Thoracic aorta (tissue), 2 donors: ENCODE measurements at regions not wholly inside any gene's neighbourhood (a gene's known extent, or its start where the extent isn't known, plus 50 kb on each side); places are given as distances from the start of the nearest gene placed in this dataset.
"Not testable (repeated sequence)": the region's sequence is repeated elsewhere in the genome, so short reads cannot be mapped to it uniquely, and the experiment has no call there.

Experiments
- ATAC-seq: fragments of 150-250 bp; one replicate; pipeline ENCODE4 v1.8.0; 2017; ENCODE audit warnings: low read depth; ENCODE audit not compliant: insufficient number of reproducible peaks, low FRiP score
- DNase-seq: peaks from one replicate; pipeline ENCODE4 v3.0.0-alpha.2; 2020; ENCODE audit warnings: low spot score
- H3K27ac ChIP-seq, 2 donors: fragments of 200-600 bp; sonication (generic); 1 replicate in 1 of 2; 2 replicates in 1 of 2; pipeline ENCODE4 v1.5.1; 2016; ENCODE audit warnings: mild to moderate bottlenecking in 2 of 2, moderate library complexity in 2 of 2
- H3K27me3 ChIP-seq: fragments of 200-600 bp; sonication (generic); replicated peaks from 2 replicates; pipeline ENCODE4 v1.6.0; 2016; ENCODE audit warnings: mild to moderate bottlenecking; ENCODE audit not compliant: insufficient read depth
- H3K36me3 ChIP-seq: fragments of 200-600 bp; sonication (generic); one replicate; pipeline ENCODE4 v1.5.1; 2016
- H3K4me1 ChIP-seq, 2 donors: fragments of 200-600 bp; sonication (generic); 1 replicate in 1 of 2; 2 replicates in 1 of 2; pipeline versions ENCODE4 v1.5.1 to v1.6.0; 2016; ENCODE audit warnings: low read depth in 2 of 2, mild to moderate bottlenecking in 1 of 2; ENCODE audit not compliant: control insufficient read depth in 1 of 2
- H3K4me3 ChIP-seq: fragments of 200-600 bp; sonication (generic); 2 replicates; pipeline ENCODE4 v1.5.1; 2016; ENCODE audit warnings: mild to moderate bottlenecking
- H3K9me3 ChIP-seq: fragments of 200-600 bp; sonication (generic); 2 replicates; pipeline ENCODE4 v1.5.1; 2016
- TF ChIP-seq, protein P1 (sequence below): fragments of 200-600 bp; sonication (generic); IDR thresholded peaks from one replicate; pipeline ENCODE4 v1.5.1; 2019; ENCODE audit warnings: antibody characterized with exemption

DNA sequence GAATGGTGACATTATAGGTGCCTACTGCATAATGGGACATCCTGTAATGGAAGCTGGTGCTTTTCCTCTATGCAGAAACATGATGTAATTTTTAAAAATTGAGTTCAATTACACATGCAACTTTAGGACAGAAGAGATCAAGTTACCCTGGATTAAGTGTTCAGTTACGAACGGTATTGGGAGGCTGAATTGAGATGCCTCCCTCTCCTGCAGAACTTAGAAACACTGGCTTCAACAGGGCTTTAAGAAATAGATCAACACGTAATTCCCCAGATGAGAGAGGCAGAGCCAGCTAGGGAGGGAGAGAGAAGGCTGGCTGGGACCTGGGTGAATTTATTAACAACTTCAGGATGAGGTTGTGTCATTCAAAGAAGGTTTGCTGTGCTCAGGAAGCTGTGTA, 232.8 kb downstream of the CDH26 start:
- Histone ChIP-seq H3K36me3 (no peaks in the 10 kb centered on the region), H3K9me3 (no peaks in the 10 kb centered on the region), H3K4me3 (no peak overlapping the region), H3K4me1 (no peaks in the 10 kb centered on the region), H3K27me3 (no peaks in the 10 kb centered on the region), H3K27ac (no peak overlapping the region)
- TF ChIP-seq, protein P1, sequence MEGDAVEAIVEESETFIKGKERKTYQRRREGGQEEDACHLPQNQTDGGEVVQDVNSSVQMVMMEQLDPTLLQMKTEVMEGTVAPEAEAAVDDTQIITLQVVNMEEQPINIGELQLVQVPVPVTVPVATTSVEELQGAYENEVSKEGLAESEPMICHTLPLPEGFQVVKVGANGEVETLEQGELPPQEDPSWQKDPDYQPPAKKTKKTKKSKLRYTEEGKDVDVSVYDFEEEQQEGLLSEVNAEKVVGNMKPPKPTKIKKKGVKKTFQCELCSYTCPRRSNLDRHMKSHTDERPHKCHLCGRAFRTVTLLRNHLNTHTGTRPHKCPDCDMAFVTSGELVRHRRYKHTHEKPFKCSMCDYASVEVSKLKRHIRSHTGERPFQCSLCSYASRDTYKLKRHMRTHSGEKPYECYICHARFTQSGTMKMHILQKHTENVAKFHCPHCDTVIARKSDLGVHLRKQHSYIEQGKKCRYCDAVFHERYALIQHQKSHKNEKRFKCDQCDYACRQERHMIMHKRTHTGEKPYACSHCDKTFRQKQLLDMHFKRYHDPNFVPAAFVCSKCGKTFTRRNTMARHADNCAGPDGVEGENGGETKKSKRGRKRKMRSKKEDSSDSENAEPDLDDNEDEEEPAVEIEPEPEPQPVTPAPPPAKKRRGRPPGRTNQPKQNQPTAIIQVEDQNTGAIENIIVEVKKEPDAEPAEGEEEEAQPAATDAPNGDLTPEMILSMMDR: no peak
- ATAC-seq (no peak), DNase-seq (no peak)

DNA sequence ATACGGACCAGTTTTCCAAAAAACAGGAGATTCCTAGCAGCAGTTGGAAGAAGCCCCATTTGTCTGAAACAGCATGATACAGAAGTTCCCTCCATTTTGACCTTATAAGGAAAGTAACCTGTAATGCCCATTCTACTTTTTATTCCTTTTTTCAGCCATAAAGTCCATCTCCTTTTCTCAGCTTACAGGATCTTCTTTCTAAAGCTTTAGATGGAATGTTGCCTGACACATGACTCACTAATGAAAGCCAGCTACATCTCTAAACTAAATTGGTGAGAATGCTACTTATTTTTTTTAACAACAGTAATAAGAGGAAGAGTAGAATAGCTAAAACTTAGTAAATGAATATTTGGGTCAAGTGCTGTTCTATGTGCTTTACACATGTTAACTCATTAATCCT, 234.1 kb downstream of the CDH26 start:
- Histone ChIP-seq H3K27me3 (no peaks in the 10 kb centered on the region), H3K27ac (no peak overlapping the region), H3K9me3 (no peaks in the 10 kb centered on the region), H3K4me1 (no peaks in the 10 kb centered on the region), H3K36me3 (no peaks in the 10 kb centered on the region), H3K4me3 (no peak overlapping the region)
- no peak for DNase-seq
- TF ChIP-seq, protein P1: no peak
- ATAC-seq: no peak

DNA sequence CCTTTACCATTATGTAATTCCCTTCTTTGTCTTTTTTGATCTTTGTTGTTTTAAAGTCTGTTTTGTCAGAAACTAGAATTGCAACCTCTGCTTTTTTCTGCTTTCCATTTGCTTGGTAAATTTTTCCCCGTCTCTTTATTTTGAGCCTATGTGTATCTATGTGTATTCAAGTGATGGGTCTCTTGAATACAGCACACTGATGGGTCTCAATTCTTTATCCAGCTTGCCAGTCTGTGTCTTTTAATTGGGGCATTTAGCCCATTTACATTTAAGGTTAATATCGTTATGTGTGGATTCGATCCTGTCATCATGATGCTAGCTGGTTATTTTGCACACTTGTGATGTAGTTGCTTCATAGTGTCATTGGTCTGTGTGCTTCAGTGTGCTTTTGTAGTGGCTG, 240.9 kb downstream of the CDH26 start:
- H3K36me3 ChIP-seq, H3K27me3 ChIP-seq, H3K4me3 ChIP-seq, DNase-seq, H3K27ac ChIP-seq, H3K9me3 ChIP-seq, ATAC-seq, H3K4me1 ChIP-seq: not testable (repeated sequence)

DNA sequence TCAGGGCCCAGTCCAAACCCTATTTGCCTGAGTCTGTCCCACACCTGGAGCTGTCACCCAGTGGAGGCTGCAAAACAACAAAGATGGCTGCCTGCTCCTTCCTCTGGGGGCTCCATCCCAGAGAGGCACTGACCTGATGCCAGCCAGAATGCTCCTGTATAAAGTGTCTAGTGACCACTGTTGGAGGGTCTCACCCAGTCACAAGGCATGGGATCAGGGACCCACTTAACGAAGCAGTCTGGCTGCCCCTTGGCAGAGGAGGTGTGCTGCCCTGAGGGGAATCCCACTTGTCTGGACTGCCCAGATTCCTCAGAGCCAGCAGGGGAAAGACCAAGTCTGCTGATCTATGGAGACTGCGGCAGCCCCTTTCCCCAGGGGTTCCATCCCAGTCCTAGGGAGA, 241.6 kb downstream of the CDH26 start:
- no peak for DNase-seq
- TF ChIP-seq, protein P1: no peak
- ATAC-seq: no peak
- H3K4me1 ChIP-seq: no peaks in the 10 kb centered on the region
- no peak overlapping the region for H3K4me3 ChIP-seq
- H3K36me3 ChIP-seq: no peaks in the 10 kb centered on the region
- H3K27ac ChIP-seq: no peak overlapping the region
- no peaks in the 10 kb centered on the region for H3K9me3 ChIP-seq
- no peaks in the 10 kb centered on the region for H3K27me3 ChIP-seq

DNA sequence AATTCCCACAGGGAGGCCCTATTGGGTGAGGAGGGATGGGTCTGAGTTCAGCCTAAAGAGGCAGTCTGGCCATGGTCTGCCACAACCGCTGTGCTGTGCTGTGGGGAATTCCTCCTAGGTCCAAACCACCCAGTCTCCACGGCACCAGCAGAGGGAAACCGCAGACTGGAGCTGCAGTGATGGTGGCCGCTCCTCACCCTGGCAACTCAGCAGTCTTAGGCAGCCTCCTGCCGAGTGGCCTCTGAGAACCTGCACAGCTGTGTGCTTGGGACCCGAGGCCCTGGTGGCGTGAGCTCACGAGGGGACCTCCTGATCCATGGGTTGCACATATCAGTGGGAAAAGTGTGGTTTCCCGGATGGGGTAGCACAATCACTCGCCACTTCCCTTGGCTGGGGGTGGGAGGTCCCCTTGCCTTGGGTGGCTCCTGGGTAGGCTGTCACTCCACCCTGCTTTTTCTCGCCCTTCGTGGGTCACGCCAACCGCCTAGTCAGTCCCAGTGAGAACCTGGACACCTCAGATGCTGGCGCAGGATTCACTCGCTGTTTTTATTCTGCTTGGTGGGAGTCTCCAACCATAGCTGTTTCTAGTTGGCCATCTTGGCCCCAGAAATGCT, 242.2 kb downstream of the CDH26 start:
- DNase-seq: no peak
- TF ChIP-seq, protein P1: no peak

DNA sequence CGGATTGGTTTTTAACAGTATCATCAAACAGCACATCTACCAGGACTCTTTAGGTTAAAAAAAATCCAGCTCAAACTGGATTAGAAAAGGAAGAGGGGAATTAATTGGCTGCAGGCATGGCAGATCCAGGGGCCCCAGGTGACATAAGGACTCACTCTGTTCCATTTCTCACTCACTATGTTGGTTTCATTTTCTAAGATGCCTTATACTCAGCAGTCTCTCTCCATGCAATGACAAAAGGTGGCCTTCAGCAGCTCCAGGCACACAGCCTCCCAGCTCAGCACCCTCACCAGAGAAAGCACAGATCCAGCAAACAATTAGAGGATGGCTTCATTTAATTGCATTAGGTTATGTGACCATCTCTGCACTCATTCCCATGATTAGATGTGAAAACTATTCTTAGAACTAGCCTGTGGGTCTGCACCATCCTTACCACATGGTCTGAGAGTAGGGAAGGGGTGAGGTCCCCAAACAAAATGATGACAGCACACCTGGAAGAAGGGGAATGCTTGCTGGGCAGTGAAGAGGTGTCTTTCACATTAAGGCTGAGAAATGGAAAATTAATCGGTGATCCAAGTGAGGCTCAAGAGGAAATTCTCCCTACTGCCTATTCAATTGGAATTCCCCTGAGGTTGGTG, 243.1 kb downstream of the CDH26 start:
- no peak for DNase-seq
- H3K4me3 ChIP-seq: no peak overlapping the region
- H3K27ac ChIP-seq: no peak overlapping the region
- no peaks in the 10 kb centered on the region for H3K4me1 ChIP-seq
- TF ChIP-seq, protein P1: no peak
- H3K27me3 ChIP-seq: no peaks in the 10 kb centered on the region
- H3K9me3 ChIP-seq: no peaks in the 10 kb centered on the region
- no peak for ATAC-seq
- no peaks in the 10 kb centered on the region for H3K36me3 ChIP-seq

More for the DNA sequence above, 242.2 kb downstream of the CDH26 start:
- Histone ChIP-seq H3K27me3 (no peaks in the 10 kb centered on the region), H3K27ac (no peak overlapping the region), H3K9me3 (no peaks in the 10 kb centered on the region), H3K36me3 (no peaks in the 10 kb centered on the region), H3K4me3 (no peak overlapping the region), H3K4me1 (no peaks in the 10 kb centered on the region)
- ATAC-seq: no peak
